Mesenchymal stem cell (in vitro differentiated cells and primary cell): ENCODE measurements at regions not wholly inside any gene's neighbourhood (a gene's known extent, or its start where the extent isn't known, plus 50 kb on each side); places are given as distances from the start of the nearest gene placed in this dataset.

Experiments
- DNase-seq: peaks from one replicate; pipeline ENCODE4 v3.0.0-alpha.2; 2013
- H2AFZ ChIP-seq: one replicate; pipeline ENCODE4 v1.6.1; 2013; ENCODE audit warnings: low read depth, mild to moderate bottlenecking, control low read depth, inconsistent platforms, low read length, moderate library complexity
- H2AK5ac ChIP-seq: 2 replicates; pipeline ENCODE4 v1.6.1; 2013; ENCODE audit warnings: low read length, moderate library complexity, mild to moderate bottlenecking, inconsistent platforms; ENCODE audit not compliant: severe bottlenecking
- H2BK120ac ChIP-seq: one replicate; pipeline ENCODE4 v1.6.1; 2013; ENCODE audit warnings: low read depth, mild to moderate bottlenecking, inconsistent platforms, low read length, moderate library complexity
- H2BK12ac ChIP-seq, 2 experiments: one replicate each; pipeline ENCODE4 v1.6.1; 2013; ENCODE audit warnings: inconsistent platforms in 2 of 2, low read length in 2 of 2, mild to moderate bottlenecking in 2 of 2, moderate library complexity in 2 of 2, control low read depth in 1 of 2
- H2BK15ac ChIP-seq: one replicate; pipeline ENCODE4 v1.6.1; 2013; ENCODE audit warnings: mild to moderate bottlenecking, low read depth, inconsistent platforms; ENCODE audit not compliant: poor library complexity, severe bottlenecking
- H2BK5ac ChIP-seq: 2 replicates; pipeline ENCODE4 v1.6.1; 2013; ENCODE audit warnings: low read depth, mild to moderate bottlenecking, low read length, control low read depth, inconsistent platforms; ENCODE audit not compliant: poor library complexity, severe bottlenecking
- H3K14ac ChIP-seq, 2 experiments: one replicate each; pipeline ENCODE4 v1.6.1; 2013; ENCODE audit warnings: inconsistent platforms in 2 of 2, low read length in 2 of 2, control low read depth in 1 of 2, mild to moderate bottlenecking in 1 of 2, moderate library complexity in 1 of 2
- H3K18ac ChIP-seq, 2 experiments: one replicate each; pipeline ENCODE4 v1.6.1; 2013; ENCODE audit warnings: inconsistent platforms in 2 of 2, low read length in 2 of 2, control low read depth in 1 of 2, low read depth in 1 of 2, mild to moderate bottlenecking in 1 of 2
- H3K23ac ChIP-seq, 2 experiments: one replicate each; pipeline ENCODE4 v1.6.1; 2013; ENCODE audit warnings: inconsistent platforms in 2 of 2, low read length in 2 of 2, mild to moderate bottlenecking in 2 of 2, moderate library complexity in 2 of 2, control low read depth in 1 of 2
- H3K27ac ChIP-seq: 2 replicates; pipeline ENCODE4 v1.5.1; 2013; ENCODE audit warnings: mild to moderate bottlenecking, moderate library complexity, low read length, control low read depth, inconsistent platforms; ENCODE audit not compliant: poor library complexity, severe bottlenecking
- H3K27me3 ChIP-seq, 2 experiments: 2 replicates each; pipeline versions ENCODE4 v1.6.1 to v1.7.0; 2013; ENCODE audit warnings: low read length in 2 of 2, mild to moderate bottlenecking in 2 of 2, moderate library complexity in 2 of 2, control low read depth in 1 of 2, inconsistent platforms in 1 of 2; ENCODE audit not compliant: control insufficient read depth in 1 of 2, insufficient read depth in 1 of 2
- H3K36me3 ChIP-seq, 2 experiments: 2 replicates each; pipeline versions ENCODE4 v1.6.1 to v1.7.0; 2013; ENCODE audit warnings: low read length in 2 of 2, control low read depth in 1 of 2, inconsistent platforms in 1 of 2, low read depth in 1 of 2, mild to moderate bottlenecking in 1 of 2; ENCODE audit not compliant: insufficient read depth in 2 of 2, control insufficient read depth in 1 of 2
- H3K4ac ChIP-seq, 2 experiments: one replicate each; pipeline ENCODE4 v1.6.1; 2013; ENCODE audit warnings: inconsistent platforms in 2 of 2, low read length in 2 of 2, mild to moderate bottlenecking in 2 of 2, moderate library complexity in 2 of 2, control low read depth in 1 of 2, low read depth in 1 of 2
- H3K4me1 ChIP-seq: 2 replicates; pipeline ENCODE4 v1.6.1; 2013; ENCODE audit warnings: low read depth, low read length, control low read depth; ENCODE audit not compliant: control insufficient read depth, insufficient read depth
- H3K4me2 ChIP-seq: 2 replicates; pipeline ENCODE4 v1.6.1; 2013; ENCODE audit warnings: low read length, mild to moderate bottlenecking, inconsistent platforms; ENCODE audit not compliant: poor library complexity, severe bottlenecking
- H3K4me3 ChIP-seq, 2 experiments: 2 replicates each; pipeline versions ENCODE4 v1.5.1 to v1.7.0; 2013; ENCODE audit warnings: low read length in 2 of 2, mild to moderate bottlenecking in 2 of 2, control low read depth in 1 of 2, low read depth in 1 of 2; ENCODE audit not compliant: insufficient read depth in 1 of 2
- H3K79me1 ChIP-seq: replicated peaks from 2 replicates; pipeline ENCODE4 v1.6.1; 2013; ENCODE audit warnings: mild to moderate bottlenecking, control low read depth, low read length, inconsistent platforms; ENCODE audit not compliant: poor library complexity, severe bottlenecking
- H3K9ac ChIP-seq: 2 replicates; pipeline ENCODE4 v1.7.0; 2013; ENCODE audit warnings: mild to moderate bottlenecking, low read length, moderate library complexity
- H3K9me3 ChIP-seq: 2 replicates; pipeline ENCODE4 v1.7.0; 2013; ENCODE audit warnings: mild to moderate bottlenecking, low read length; ENCODE audit not compliant: control insufficient read depth
- H4K8ac ChIP-seq: one replicate; pipeline ENCODE4 v1.6.1; 2013; ENCODE audit warnings: inconsistent platforms, mild to moderate bottlenecking, low read length, moderate library complexity
- H4K91ac ChIP-seq: one replicate; pipeline ENCODE4 v1.6.1; 2013; ENCODE audit warnings: mild to moderate bottlenecking, low read length, inconsistent platforms
- WGBS: methylation state at CpG from one replicate; pipeline ENCODE4 v1.1.7; 2013; ENCODE audit warnings: mixed read lengths; 5-methylcytosine and 5-hydroxymethylcytosine counted together

DNA sequence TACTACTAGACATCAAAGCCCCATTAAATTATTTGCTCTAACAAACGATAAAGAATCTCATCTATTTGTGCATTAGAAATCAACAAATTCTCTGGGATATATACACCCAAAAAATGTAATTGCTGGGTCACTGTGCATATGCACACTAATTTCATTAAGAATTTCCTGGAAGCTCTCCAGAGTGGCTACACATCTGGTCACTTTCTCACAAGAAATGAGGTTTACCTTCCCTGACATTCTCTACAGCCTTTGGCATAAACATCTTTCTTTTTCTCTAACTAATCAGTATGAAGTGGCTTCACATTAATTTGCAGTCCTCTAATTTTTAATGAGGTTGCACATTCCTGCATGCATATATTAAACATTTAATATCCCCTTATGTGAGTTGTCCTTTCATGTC, 150.8 kb upstream of the ANO5 start:
- 88% methylated on average over 1 of the region's 1 CpG for WGBS
- Histone ChIP-seq H3K9me3 (no peaks in the 10 kb centered on the region), H2BK120ac (no peak overlapping the region), H3K4me3 (no peak overlapping the region), H3K4me2 (no peak overlapping the region), H3K18ac (no peak overlapping the region), H3K4ac (no peak overlapping the region), H2BK15ac (no peak overlapping the region), H4K8ac (no peak overlapping the region), H3K79me1 (no peaks in the 10 kb centered on the region), H3K14ac (no peak overlapping the region), H3K36me3 (no peaks in the 10 kb centered on the region), H3K9ac (no peak overlapping the region), H4K91ac (no peak overlapping the region), H2AFZ (no peak overlapping the region), H2AK5ac (no peak overlapping the region), H2BK5ac (no peak overlapping the region), H3K4me1 (no peaks in the 10 kb centered on the region), H3K27me3 (no peaks in the 10 kb centered on the region), H3K27ac (no peak overlapping the region), H2BK12ac (no peak overlapping the region), H3K23ac (no peak overlapping the region)
- DNase-seq, result no peak

DNA sequence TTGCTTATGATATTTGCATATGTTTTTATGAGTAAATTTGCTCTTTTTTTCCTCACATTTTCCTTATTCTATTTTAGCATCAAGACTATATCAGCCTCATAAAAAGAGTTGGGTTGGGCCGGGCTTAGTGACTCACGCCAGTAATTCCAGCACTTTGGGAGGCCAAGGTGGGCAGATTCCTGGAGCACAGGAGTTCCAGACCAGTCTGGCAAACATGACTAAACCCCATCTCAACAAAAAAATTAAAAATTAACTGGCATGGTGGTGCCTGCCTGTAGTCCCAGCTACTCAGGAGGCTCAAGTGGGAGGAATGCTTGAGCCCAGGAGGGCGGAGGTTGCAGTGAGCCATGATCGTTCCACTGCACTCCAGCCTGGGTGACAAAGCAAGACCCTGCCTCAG, 148.8 kb upstream of the ANO5 start:
- no peak overlapping the region for H3K4ac ChIP-seq
- H3K18ac ChIP-seq, result no peak overlapping the region
- H3K23ac ChIP-seq, result no peak overlapping the region
- no peak overlapping the region for H3K27ac ChIP-seq
- no peak overlapping the region for H2AFZ ChIP-seq
- H2BK120ac ChIP-seq, result no peak overlapping the region
- no peak overlapping the region for H2BK12ac ChIP-seq
- no peak overlapping the region for H2AK5ac ChIP-seq
- H3K4me2 ChIP-seq, result no peak overlapping the region
- H3K79me1 ChIP-seq, result no peaks in the 10 kb centered on the region
- H3K4me3 ChIP-seq, result no peak overlapping the region
- H3K4me1 ChIP-seq, result no peaks in the 10 kb centered on the region
- no peaks in the 10 kb centered on the region for H3K27me3 ChIP-seq
- H4K8ac ChIP-seq, result no peak overlapping the region
- H3K36me3 ChIP-seq, result no peaks in the 10 kb centered on the region
- no peak overlapping the region for H3K9ac ChIP-seq
- no peak overlapping the region for H2BK15ac ChIP-seq
- H4K91ac ChIP-seq, result no peak overlapping the region
- no peak overlapping the region for H2BK5ac ChIP-seq
- H3K9me3 ChIP-seq, result no peaks in the 10 kb centered on the region
- H3K14ac ChIP-seq, result no peak overlapping the region
- no peak for DNase-seq
- 84% methylated on average over 3 of the region's 4 CpGs for WGBS

DNA sequence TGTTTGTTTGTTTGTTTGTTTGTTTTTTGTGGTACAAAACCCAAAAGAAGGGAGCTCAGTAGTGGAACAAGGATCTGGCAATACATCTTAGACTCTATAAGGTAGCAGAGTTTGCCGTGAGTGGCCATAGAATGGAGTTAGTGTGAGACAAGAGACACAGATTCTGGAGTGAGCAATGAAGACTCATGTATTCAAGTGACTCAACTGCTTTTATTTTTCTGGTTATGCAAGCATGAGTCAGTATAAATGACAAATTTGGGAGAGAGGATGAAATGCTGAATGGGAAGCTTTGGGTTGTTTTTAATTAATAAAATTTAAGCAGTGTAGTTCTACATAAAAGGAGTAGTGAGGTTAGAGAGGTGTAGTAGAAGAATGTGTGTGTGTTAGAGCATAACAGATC, 143.6 kb upstream of the ANO5 start:
- 72% methylated on average over 1 of the region's 1 CpG for WGBS
- H3K27me3 ChIP-seq, result no peaks in the 10 kb centered on the region
- no peak for DNase-seq

DNA sequence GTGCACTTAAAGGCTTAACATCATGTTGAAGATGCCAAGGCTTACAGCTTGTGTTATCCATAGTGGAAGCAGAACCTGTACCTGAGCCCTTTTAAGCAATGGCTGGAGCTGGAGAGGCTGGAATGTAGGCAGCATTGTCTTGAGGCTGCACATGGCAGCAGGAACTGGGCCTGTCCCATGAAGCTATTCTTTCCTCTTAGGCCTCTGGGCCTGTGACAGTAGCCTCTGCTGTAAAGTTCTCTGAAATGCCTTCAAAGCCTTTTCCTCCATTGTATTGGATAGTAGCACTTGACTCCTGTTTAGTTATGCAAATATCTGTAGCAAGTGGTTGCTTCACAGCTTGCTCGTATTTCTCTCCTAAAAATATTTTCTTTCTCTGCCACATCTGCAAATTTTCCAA, 127.4 kb upstream of the ANO5 start:
- H3K36me3 ChIP-seq, result no peaks in the 10 kb centered on the region
- no peak overlapping the region for H2BK120ac ChIP-seq
- no peaks in the 10 kb centered on the region for H3K27me3 ChIP-seq
- H2AK5ac ChIP-seq, result no peak overlapping the region
- no peak overlapping the region for H4K91ac ChIP-seq
- H3K4me1 ChIP-seq, result no peaks in the 10 kb centered on the region
- no peak overlapping the region for H2AFZ ChIP-seq
- H3K79me1 ChIP-seq, result no peaks in the 10 kb centered on the region
- H3K4me2 ChIP-seq, result no peak overlapping the region
- no peak overlapping the region for H3K9ac ChIP-seq
- H3K9me3 ChIP-seq, result peaks cover 16% of the 10 kb centered on the region
- no peak for DNase-seq
- no peak overlapping the region for H2BK5ac ChIP-seq
- H3K4ac ChIP-seq, result no peak overlapping the region
- H3K14ac ChIP-seq, result no peak overlapping the region
- H3K27ac ChIP-seq, result no peak overlapping the region
- H2BK15ac ChIP-seq, result no peak overlapping the region
- no peak overlapping the region for H2BK12ac ChIP-seq
- no peak overlapping the region for H4K8ac ChIP-seq
- H3K18ac ChIP-seq, result no peak overlapping the region
- WGBS, result 38% methylated on average over 1 of the region's 1 CpG
- H3K4me3 ChIP-seq, result no peak overlapping the region
- H3K23ac ChIP-seq, result no peak overlapping the region

More for the DNA sequence above, 143.6 kb upstream of the ANO5 start:
- no peak overlapping the region for H2BK120ac ChIP-seq
- H3K9me3 ChIP-seq, result no peaks in the 10 kb centered on the region
- no peak overlapping the region for H4K8ac ChIP-seq
- no peaks in the 10 kb centered on the region for H3K4me1 ChIP-seq
- no peaks in the 10 kb centered on the region for H3K79me1 ChIP-seq
- H3K36me3 ChIP-seq, result no peaks in the 10 kb centered on the region
- no peak overlapping the region for H3K4me3 ChIP-seq
- no peak overlapping the region for H2AFZ ChIP-seq
- no peak overlapping the region for H2BK15ac ChIP-seq
- H3K4ac ChIP-seq, result no peak overlapping the region
- no peak overlapping the region for H3K27ac ChIP-seq
- no peak overlapping the region for H2BK5ac ChIP-seq
- no peak overlapping the region for H2BK12ac ChIP-seq
- no peak overlapping the region for H3K14ac ChIP-seq
- H3K18ac ChIP-seq, result no peak overlapping the region
- no peak overlapping the region for H3K23ac ChIP-seq
- H3K4me2 ChIP-seq, result no peak overlapping the region
- H4K91ac ChIP-seq, result no peak overlapping the region
- no peak overlapping the region for H2AK5ac ChIP-seq
- H3K9ac ChIP-seq, result no peak overlapping the region
